HG03354 (cell line): ENCODE measurements at regions not wholly inside any gene's neighbourhood (a gene's known extent, or its start where the extent isn't known, plus 50 kb on each side); places are given as distances from the start of the nearest gene placed in this dataset.
"Not testable (repeated sequence)": the region's sequence is repeated elsewhere in the genome, so short reads cannot be mapped to it uniquely, and the experiment has no call there.

Experiments
- ATAC-seq: cut with Tn5 transposase; IDR thresholded peaks from one replicate; pipeline ENCODE4 v1.9.1; 2021; ENCODE audit warnings: mild to moderate bottlenecking; ENCODE audit not compliant: unreplicated experiment, poor library complexity, severe bottlenecking

- no peak for ATAC-seq
Measured at GRCh38 chr14:55764784-55765183, 184.8 kb downstream of the KTN1 start.

- ATAC-seq: no peak
Measured at GRCh38 chr14:55766071-55766470, 186.1 kb downstream of the KTN1 start.

- ATAC-seq: no peak
Measured at GRCh38 chr14:55767286-55767685, 187.3 kb downstream of the KTN1 start.

GRCh38 chr14:55769877-55770276 lies 189.9 kb downstream of the KTN1 start:
- ATAC-seq: no peak

GRCh38 chr14:55771242-55771981 lies 191.4 kb downstream of the KTN1 start:
- no peak for ATAC-seq

- no peak for ATAC-seq
Measured at GRCh38 chr14:55772486-55772885, 192.5 kb downstream of the KTN1 start.

- no peak for ATAC-seq
Measured at GRCh38 chr14:55773312-55773711, 193.3 kb downstream of the KTN1 start.

- no peak for ATAC-seq
Measured at GRCh38 chr14:55773984-55774545, 194.1 kb downstream of the KTN1 start.

- ATAC-seq: no peak
Measured at GRCh38 chr14:55777877-55778276, 197.9 kb downstream of the KTN1 start.

- ATAC-seq: no peak
Measured at GRCh38 chr14:55780156-55780946, 200.3 kb downstream of the KTN1 start.

GRCh38 chr14:55781046-55781445 lies 201.0 kb downstream of the KTN1 start:
- ATAC-seq: no peak

- no peak for ATAC-seq
Measured at GRCh38 chr14:55782166-55782565, 202.2 kb downstream of the KTN1 start.

GRCh38 chr14:55789406-55789805 lies 209.4 kb downstream of the KTN1 start:
- no peak for ATAC-seq

- no peak for ATAC-seq
Measured at GRCh38 chr14:55794655-55795595, 214.9 kb downstream of the KTN1 start.

- not testable (repeated sequence) for ATAC-seq
Measured at GRCh38 chr14:55796513-55796912, 216.5 kb downstream of the KTN1 start.

GRCh38 chr14:55798406-55798805 lies 218.4 kb downstream of the KTN1 start:
- no peak for ATAC-seq

GRCh38 chr14:55799508-55800095 lies 219.6 kb downstream of the KTN1 start:
- ATAC-seq: no peak

GRCh38 chr14:55800156-55800785 lies 220.3 kb downstream of the KTN1 start:
- no peak for ATAC-seq

GRCh38 chr14:55801121-55801520 lies 221.1 kb downstream of the KTN1 start:
- no peak for ATAC-seq
